WTC11 (cell line): ENCODE measurements at regions not wholly inside any gene's neighbourhood (a gene's known extent, or its start where the extent isn't known, plus 50 kb on each side); places are given as distances from the start of the nearest gene placed in this dataset.

Experiments used
- ATAC-seq: fragments of 200-7000 bp; cut with Tn5 transposase; 2 replicates; pipeline ENCODE4 v1.10.0; 2021; ENCODE audit warnings: mild to moderate bottlenecking, moderate library complexity
- CTCF ChIA-PET: fragments of 300-600 bp; sonication (Branson Sonifier 250); formaldehyde crosslinking; loops from one replicate; lab custom pipeline; 2021; ENCODE audit warnings: antibody characterized with exemption; lab: Charles Lee
- POLR2A ChIA-PET: fragments of 350-600 bp; sonication (Branson Sonifier 250); formaldehyde crosslinking; loops from one replicate; lab custom pipeline; 2021; ENCODE audit warnings: antibody characterized with exemption; lab: Charles Lee
- DNase-seq: peaks from one replicate; pipeline ENCODE4 v3.0.0; 2021; ENCODE audit warnings: low spot score
- H3K27ac Mint-ChIP-seq: 2 replicates; pipeline ENCODE4 v1.8.0; 2021; ENCODE audit warnings: mixed read lengths
- H3K27me3 Mint-ChIP-seq: 2 replicates; pipeline ENCODE4 v1.8.0; 2021; ENCODE audit warnings: low read depth, mild to moderate bottlenecking, moderate library complexity, mixed read lengths
- H3K36me3 Mint-ChIP-seq: 2 replicates; pipeline ENCODE4 v1.8.0; 2021; ENCODE audit warnings: mixed read lengths
- H3K4me1 Mint-ChIP-seq: 2 replicates; pipeline ENCODE4 v1.8.0; 2022; ENCODE audit warnings: mixed read lengths
- H3K4me3 Mint-ChIP-seq: 2 replicates; pipeline ENCODE4 v1.8.0; 2021; ENCODE audit warnings: mild to moderate bottlenecking, moderate library complexity, mixed read lengths
- H3K9me3 Mint-ChIP-seq: 2 replicates; pipeline ENCODE4 v1.8.0; 2021; ENCODE audit warnings: mixed read lengths
- ATF1 ChIP-seq: sonication (generic); formaldehyde crosslinking; IDR thresholded peaks from 2 replicates; pipeline ENCODE4 v1.8.1; 2023; ENCODE audit warnings: mild to moderate bottlenecking, moderate library complexity, missing genetic modification reagents
- CBFB ChIP-seq: sonication (generic); formaldehyde crosslinking; IDR thresholded peaks from 2 replicates; pipeline ENCODE4 v1.8.1; 2022; ENCODE audit warnings: mild to moderate bottlenecking, low read depth, missing genetic modification reagents
- CREB1 ChIP-seq: sonication (generic); formaldehyde crosslinking; IDR thresholded peaks from 2 replicates; pipeline ENCODE4 v1.8.0; 2023; ENCODE audit warnings: mild to moderate bottlenecking, missing genetic modification reagents
- ELF4 ChIP-seq: sonication (generic); formaldehyde crosslinking; IDR thresholded peaks from 2 replicates; pipeline ENCODE4 v1.8.1; 2022; ENCODE audit warnings: low read depth, mild to moderate bottlenecking, moderate library complexity, missing genetic modification reagents
- EMX1 ChIP-seq: fragments of 250-450 bp; sonication (Bioruptor Pico); IDR thresholded peaks from 2 replicates; pipeline ENCODE4 v1.8.0; 2021; ENCODE audit warnings: mild to moderate bottlenecking
- FOXP1 ChIP-seq: sonication (generic); formaldehyde crosslinking; IDR thresholded peaks from 2 replicates; pipeline ENCODE4 v1.8.0; 2022; ENCODE audit warnings: missing genetic modification reagents, mild to moderate bottlenecking, moderate library complexity, borderline replicate concordance
- GRHL2 ChIP-seq: fragments of 250-450 bp; sonication (Bioruptor Pico); IDR thresholded peaks from 2 replicates; pipeline ENCODE4 v1.8.0; 2022; ENCODE audit warnings: mild to moderate bottlenecking, moderate library complexity; ENCODE audit not compliant: insufficient replicate concordance, severe bottlenecking
- MYBL2 ChIP-seq: sonication (generic); formaldehyde crosslinking; IDR thresholded peaks from 2 replicates; pipeline ENCODE4 v1.8.1; 2023; ENCODE audit warnings: mild to moderate bottlenecking, moderate library complexity, missing genetic modification reagents
- NFE2L1 ChIP-seq: sonication (generic); formaldehyde crosslinking; IDR thresholded peaks from 2 replicates; pipeline ENCODE4 v1.8.1; 2023; ENCODE audit warnings: missing genetic modification reagents
- TCF7 ChIP-seq: sonication (generic); formaldehyde crosslinking; IDR thresholded peaks from 2 replicates; pipeline ENCODE4 v1.8.0; 2022; ENCODE audit warnings: mild to moderate bottlenecking, low read depth, missing genetic modification reagents, moderate library complexity
- TEAD4 ChIP-seq: sonication (generic); formaldehyde crosslinking; IDR thresholded peaks from 2 replicates; pipeline ENCODE4 v1.8.0; 2022; ENCODE audit warnings: mild to moderate bottlenecking, missing genetic modification reagents
- ZNF232 ChIP-seq: sonication (generic); formaldehyde crosslinking; IDR thresholded peaks from 2 replicates; pipeline ENCODE4 v1.8.0; 2022; ENCODE audit warnings: mild to moderate bottlenecking, missing genetic modification reagents
- ZNF263 ChIP-seq: sonication (generic); formaldehyde crosslinking; IDR thresholded peaks from 2 replicates; pipeline ENCODE4 v1.8.1; 2022; ENCODE audit warnings: low read depth, mild to moderate bottlenecking, moderate library complexity, missing genetic modification reagents
- ZNF317 ChIP-seq: sonication (generic); formaldehyde crosslinking; IDR thresholded peaks from 2 replicates; pipeline ENCODE4 v1.8.1; 2023; ENCODE audit warnings: low read depth, mild to moderate bottlenecking, moderate library complexity, missing genetic modification reagents, borderline replicate concordance
- ZNF396 ChIP-seq: fragments of 250-450 bp; sonication (Bioruptor Pico); IDR thresholded peaks from 2 replicates; pipeline ENCODE4 v1.8.0; 2021; ENCODE audit warnings: mild to moderate bottlenecking, moderate library complexity, borderline replicate concordance
- TF ChIP-seq, protein P1 (sequence below): sonication (generic); formaldehyde crosslinking; IDR thresholded peaks from 2 replicates; pipeline ENCODE4 v1.8.0; 2023; ENCODE audit warnings: missing genetic modification reagents, mild to moderate bottlenecking, borderline replicate concordance
- TF ChIP-seq, protein P2 (sequence below): sonication (generic); formaldehyde crosslinking; IDR thresholded peaks from 2 replicates; pipeline ENCODE4 v1.8.1; 2023; ENCODE audit warnings: mild to moderate bottlenecking, moderate library complexity, missing genetic modification reagents
- TF ChIP-seq, protein P3 (sequence below): sonication (generic); formaldehyde crosslinking; IDR thresholded peaks from 2 replicates; pipeline ENCODE4 v1.8.1; 2023; ENCODE audit warnings: mild to moderate bottlenecking, missing genetic modification reagents
- TF ChIP-seq, protein P4 (sequence below): fragments of 250-450 bp; sonication (Bioruptor Pico); IDR thresholded peaks from 2 replicates; pipeline ENCODE4 v2.1.2; 2022; ENCODE audit warnings: mild to moderate bottlenecking, moderate library complexity
- TF ChIP-seq, protein P5 (sequence below): sonication (generic); formaldehyde crosslinking; IDR thresholded peaks from 2 replicates; pipeline ENCODE4 v1.8.0; 2022; ENCODE audit warnings: mild to moderate bottlenecking, missing genetic modification reagents
- TF ChIP-seq, protein P6 (sequence below): sonication (generic); formaldehyde crosslinking; IDR thresholded peaks from 2 replicates; pipeline ENCODE4 v1.8.1; 2022; ENCODE audit warnings: mild to moderate bottlenecking, moderate library complexity, missing genetic modification reagents

DNA sequence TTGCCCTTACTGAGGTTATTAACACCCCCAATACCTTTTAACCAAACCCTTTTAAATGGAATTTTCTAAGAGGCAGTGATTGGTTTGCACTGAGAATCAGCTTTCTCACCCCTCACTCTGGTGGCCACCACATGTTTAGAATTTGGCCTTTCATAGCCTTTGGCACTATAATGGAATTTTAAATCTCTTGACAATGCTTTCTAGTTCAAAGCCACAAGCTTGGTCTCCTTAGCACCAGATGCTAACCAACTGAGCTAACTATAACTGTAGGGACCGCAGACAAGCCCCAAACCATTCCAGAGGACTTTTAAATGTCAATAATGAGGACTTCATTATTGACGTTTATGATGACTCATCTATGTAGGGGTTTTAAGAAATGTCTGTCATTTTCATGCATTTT, 238.7 kb upstream of the SNX7 start (continued):
- TF ChIP-seq, protein P1, sequence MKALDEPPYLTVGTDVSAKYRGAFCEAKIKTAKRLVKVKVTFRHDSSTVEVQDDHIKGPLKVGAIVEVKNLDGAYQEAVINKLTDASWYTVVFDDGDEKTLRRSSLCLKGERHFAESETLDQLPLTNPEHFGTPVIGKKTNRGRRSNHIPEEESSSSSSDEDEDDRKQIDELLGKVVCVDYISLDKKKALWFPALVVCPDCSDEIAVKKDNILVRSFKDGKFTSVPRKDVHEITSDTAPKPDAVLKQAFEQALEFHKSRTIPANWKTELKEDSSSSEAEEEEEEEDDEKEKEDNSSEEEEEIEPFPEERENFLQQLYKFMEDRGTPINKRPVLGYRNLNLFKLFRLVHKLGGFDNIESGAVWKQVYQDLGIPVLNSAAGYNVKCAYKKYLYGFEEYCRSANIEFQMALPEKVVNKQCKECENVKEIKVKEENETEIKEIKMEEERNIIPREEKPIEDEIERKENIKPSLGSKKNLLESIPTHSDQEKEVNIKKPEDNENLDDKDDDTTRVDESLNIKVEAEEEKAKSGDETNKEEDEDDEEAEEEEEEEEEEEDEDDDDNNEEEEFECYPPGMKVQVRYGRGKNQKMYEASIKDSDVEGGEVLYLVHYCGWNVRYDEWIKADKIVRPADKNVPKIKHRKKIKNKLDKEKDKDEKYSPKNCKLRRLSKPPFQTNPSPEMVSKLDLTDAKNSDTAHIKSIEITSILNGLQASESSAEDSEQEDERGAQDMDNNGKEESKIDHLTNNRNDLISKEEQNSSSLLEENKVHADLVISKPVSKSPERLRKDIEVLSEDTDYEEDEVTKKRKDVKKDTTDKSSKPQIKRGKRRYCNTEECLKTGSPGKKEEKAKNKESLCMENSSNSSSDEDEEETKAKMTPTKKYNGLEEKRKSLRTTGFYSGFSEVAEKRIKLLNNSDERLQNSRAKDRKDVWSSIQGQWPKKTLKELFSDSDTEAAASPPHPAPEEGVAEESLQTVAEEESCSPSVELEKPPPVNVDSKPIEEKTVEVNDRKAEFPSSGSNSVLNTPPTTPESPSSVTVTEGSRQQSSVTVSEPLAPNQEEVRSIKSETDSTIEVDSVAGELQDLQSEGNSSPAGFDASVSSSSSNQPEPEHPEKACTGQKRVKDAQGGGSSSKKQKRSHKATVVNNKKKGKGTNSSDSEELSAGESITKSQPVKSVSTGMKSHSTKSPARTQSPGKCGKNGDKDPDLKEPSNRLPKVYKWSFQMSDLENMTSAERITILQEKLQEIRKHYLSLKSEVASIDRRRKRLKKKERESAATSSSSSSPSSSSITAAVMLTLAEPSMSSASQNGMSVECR (CRISPR knock-in tag), result no peak
- TF ChIP-seq, all 79 proteins: peak for 0

DNA sequence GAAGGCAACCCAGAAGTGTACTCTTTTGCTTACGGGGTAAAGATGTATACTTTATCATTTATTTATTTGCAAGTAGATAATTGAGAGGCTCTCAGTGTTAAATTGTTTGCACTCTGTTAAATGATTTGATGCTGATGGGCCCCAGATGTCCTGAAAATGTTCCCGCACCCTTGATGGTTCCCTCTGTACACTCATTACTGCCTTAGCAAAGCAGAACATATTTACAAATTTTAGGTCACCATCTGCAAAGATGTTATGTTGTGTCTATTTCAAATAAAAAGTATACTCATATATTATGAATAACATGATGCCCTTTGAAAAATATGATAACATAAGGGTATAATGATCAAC, 240.5 kb upstream of the SNX7 start:
- Mint-ChIP-seq H3K4me1 (peaks cover 5% of the 10 kb centered on the region; the same call in 1 of the 2 replicates), H3K9me3 (no peaks in the 10 kb centered on the region), H3K27me3 (no peaks in the 10 kb centered on the region; the same call in 1 of the 2 replicates), H3K36me3 (no peaks in the 10 kb centered on the region), H3K27ac (no peak overlapping the region), H3K4me3 (no peak overlapping the region)
- no peak for DNase-seq
- ChIA-PET CTCF (no interaction called here), POLR2A (no interaction called here)
- TF ChIP-seq ZNF396 (CRISPR knock-in tag) (no peak), ATF1 (CRISPR knock-in tag) (no peak), EMX1 (CRISPR knock-in tag) (no peak), ELF4 (CRISPR knock-in tag) (no peak), MYBL2 (CRISPR knock-in tag) (no peak), TCF7 (CRISPR knock-in tag) (no peak), CREB1 (CRISPR knock-in tag) (no peak)
- TF ChIP-seq, protein P2, sequence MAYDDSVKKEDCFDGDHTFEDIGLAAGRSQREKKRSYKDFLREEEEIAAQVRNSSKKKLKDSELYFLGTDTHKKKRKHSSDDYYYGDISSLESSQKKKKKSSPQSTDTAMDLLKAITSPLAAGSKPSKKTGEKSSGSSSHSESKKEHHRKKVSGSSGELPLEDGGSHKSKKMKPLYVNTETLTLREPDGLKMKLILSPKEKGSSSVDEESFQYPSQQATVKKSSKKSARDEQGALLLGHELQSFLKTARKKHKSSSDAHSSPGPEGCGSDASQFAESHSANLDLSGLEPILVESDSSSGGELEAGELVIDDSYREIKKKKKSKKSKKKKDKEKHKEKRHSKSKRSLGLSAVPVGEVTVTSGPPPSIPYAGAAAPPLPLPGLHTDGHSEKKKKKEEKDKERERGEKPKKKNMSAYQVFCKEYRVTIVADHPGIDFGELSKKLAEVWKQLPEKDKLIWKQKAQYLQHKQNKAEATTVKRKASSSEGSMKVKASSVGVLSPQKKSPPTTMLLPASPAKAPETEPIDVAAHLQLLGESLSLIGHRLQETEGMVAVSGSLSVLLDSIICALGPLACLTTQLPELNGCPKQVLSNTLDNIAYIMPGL (CRISPR knock-in tag), result no peak
- TF ChIP-seq, protein P3, sequence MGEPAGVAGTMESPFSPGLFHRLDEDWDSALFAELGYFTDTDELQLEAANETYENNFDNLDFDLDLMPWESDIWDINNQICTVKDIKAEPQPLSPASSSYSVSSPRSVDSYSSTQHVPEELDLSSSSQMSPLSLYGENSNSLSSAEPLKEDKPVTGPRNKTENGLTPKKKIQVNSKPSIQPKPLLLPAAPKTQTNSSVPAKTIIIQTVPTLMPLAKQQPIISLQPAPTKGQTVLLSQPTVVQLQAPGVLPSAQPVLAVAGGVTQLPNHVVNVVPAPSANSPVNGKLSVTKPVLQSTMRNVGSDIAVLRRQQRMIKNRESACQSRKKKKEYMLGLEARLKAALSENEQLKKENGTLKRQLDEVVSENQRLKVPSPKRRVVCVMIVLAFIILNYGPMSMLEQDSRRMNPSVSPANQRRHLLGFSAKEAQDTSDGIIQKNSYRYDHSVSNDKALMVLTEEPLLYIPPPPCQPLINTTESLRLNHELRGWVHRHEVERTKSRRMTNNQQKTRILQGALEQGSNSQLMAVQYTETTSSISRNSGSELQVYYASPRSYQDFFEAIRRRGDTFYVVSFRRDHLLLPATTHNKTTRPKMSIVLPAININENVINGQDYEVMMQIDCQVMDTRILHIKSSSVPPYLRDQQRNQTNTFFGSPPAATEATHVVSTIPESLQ (CRISPR knock-in tag), result no peak
- ATAC-seq, result no peak

DNA sequence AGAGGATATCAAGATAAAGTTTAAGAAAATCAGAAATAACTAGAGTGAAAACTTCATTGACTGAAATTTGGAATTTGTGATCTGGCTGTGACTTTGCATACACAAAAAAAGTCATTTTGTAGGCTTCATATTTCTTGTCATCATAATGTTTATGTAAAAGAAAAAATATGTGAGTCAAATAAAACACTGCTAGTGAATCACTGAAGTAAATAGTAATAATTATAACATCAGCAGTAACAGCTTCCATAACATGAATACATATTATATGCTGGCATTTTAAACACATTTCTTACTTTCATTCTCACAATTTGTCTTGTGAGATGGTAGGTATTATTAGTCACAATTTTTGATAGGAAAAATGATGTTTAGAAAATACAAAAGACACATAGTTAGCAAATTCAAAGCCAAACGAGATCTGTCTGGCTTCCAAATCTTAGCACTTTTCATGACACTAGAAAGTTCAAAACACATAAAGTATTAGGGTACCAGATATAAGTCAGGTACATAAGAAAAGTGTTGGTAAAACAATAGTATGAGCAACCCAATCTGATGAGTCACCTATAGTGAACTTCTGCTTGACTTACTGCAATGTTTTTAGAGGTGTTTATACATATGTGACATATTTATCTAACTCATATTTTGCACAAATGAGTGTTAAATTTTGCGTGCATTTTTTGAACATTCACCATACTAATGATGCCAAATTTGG, 241.0 kb upstream of the SNX7 start:
- no peak overlapping the region for H3K4me3 Mint-ChIP-seq
- no peaks in the 10 kb centered on the region for H3K9me3 Mint-ChIP-seq
- no peaks in the 10 kb centered on the region for H3K36me3 Mint-ChIP-seq
- ChIA-PET POLR2A (no interaction called here), CTCF (no interaction called here)
- peaks cover 5% of the 10 kb centered on the region; the same call in 1 of the 2 replicates for H3K4me1 Mint-ChIP-seq
- no peaks in the 10 kb centered on the region; the same call in 1 of the 2 replicates for H3K27me3 Mint-ChIP-seq
- DNase-seq (no peak), ATAC-seq (no peak)
- no peak overlapping the region for H3K27ac Mint-ChIP-seq
- TF ChIP-seq FOXP1 (CRISPR knock-in tag) (no peak), CBFB (no peak), ZNF263 (CRISPR knock-in tag) (no peak), ZNF317 (CRISPR knock-in tag) (no peak), NFE2L1 (no peak), GRHL2 (CRISPR knock-in tag) (no peak), TEAD4 (CRISPR knock-in tag) (no peak), ZNF232 (CRISPR knock-in tag) (no peak)
- TF ChIP-seq, protein P4, sequence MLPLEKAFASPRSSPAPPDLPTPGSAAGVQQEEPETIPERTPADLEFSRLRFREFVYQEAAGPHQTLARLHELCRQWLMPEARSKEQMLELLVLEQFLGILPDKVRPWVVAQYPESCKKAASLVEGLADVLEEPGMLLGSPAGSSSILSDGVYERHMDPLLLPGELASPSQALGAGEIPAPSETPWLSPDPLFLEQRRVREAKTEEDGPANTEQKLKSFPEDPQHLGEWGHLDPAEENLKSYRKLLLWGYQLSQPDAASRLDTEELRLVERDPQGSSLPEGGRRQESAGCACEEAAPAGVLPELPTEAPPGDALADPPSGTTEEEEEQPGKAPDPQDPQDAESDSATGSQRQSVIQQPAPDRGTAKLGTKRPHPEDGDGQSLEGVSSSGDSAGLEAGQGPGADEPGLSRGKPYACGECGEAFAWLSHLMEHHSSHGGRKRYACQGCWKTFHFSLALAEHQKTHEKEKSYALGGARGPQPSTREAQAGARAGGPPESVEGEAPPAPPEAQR, result no peak
- TF ChIP-seq, protein P5, sequence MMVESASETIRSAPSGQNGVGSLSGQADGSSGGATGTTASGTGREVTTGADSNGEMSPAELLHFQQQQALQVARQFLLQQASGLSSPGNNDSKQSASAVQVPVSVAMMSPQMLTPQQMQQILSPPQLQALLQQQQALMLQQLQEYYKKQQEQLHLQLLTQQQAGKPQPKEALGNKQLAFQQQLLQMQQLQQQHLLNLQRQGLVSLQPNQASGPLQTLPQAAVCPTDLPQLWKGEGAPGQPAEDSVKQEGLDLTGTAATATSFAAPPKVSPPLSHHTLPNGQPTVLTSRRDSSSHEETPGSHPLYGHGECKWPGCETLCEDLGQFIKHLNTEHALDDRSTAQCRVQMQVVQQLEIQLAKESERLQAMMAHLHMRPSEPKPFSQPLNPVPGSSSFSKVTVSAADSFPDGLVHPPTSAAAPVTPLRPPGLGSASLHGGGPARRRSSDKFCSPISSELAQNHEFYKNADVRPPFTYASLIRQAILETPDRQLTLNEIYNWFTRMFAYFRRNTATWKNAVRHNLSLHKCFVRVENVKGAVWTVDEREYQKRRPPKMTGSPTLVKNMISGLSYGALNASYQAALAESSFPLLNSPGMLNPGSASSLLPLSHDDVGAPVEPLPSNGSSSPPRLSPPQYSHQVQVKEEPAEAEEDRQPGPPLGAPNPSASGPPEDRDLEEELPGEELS, result no peak
- TF ChIP-seq, protein P6, sequence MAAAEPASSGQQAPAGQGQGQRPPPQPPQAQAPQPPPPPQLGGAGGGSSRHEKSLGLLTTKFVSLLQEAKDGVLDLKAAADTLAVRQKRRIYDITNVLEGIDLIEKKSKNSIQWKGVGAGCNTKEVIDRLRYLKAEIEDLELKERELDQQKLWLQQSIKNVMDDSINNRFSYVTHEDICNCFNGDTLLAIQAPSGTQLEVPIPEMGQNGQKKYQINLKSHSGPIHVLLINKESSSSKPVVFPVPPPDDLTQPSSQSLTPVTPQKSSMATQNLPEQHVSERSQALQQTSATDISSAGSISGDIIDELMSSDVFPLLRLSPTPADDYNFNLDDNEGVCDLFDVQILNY, result no peak
